ENCODE measurements at regions not wholly inside any gene's neighbourhood (a gene's known extent, or its start where the extent isn't known, plus 50 kb on each side); places are given as distances from the start of the nearest gene placed in this dataset.
"Not testable (repeated sequence)": the region's sequence is repeated elsewhere in the genome, so short reads cannot be mapped to it uniquely, and the experiment has no call there.

- no peak overlapping the region for H3K27ac ChIP-seq
Observed at GRCh38 chr17:52979921-52980320, 821.4 kb upstream of the CA10 start.

GRCh38 chr17:52965856-52966255, 807.3 kb upstream of the CA10 start:
- no peak for TF ChIP-seq POLR2AphosphoS5 (IDR thresholded peaks at IDR 0.05; ENCODE audit: insufficient read depth in 1 of 2, low read depth in 1 of 2)
- TF ChIP-seq POLR2A (IDR thresholded peaks at IDR 0.05) = no peak
- TF ChIP-seq CTCF (IDR thresholded peaks at IDR 0.05) = no peak
- DNase-seq (ENCODE audit: extremely low spot score in 2 of 2) = no peak
- intact Hi-C loops (cut with DNase I) = no loop called here

More at GRCh38 chr17:52979921-52980320, 821.4 kb upstream of the CA10 start:
- intact Hi-C loops (cut with DNase I) = no loop called here
- Histone ChIP-seq H3K36me3 (no peaks in the 10 kb centered on the region), H3K9me3 (no peaks in the 10 kb centered on the region), H3K4me3 (no peak overlapping the region), H3K27me3 (no peaks in the 10 kb centered on the region), H3K4me1 (no peaks in the 10 kb centered on the region)
- DNase-seq (ENCODE audit: extremely low spot score in 2 of 2) = no peak
- TF ChIP-seq POLR2A (IDR thresholded peaks at IDR 0.05) (no peak), POLR2AphosphoS5 (IDR thresholded peaks at IDR 0.05; ENCODE audit: insufficient read depth in 1 of 2, low read depth in 1 of 2) (no peak), CTCF (IDR thresholded peaks at IDR 0.05) (no peak)

DNA sequence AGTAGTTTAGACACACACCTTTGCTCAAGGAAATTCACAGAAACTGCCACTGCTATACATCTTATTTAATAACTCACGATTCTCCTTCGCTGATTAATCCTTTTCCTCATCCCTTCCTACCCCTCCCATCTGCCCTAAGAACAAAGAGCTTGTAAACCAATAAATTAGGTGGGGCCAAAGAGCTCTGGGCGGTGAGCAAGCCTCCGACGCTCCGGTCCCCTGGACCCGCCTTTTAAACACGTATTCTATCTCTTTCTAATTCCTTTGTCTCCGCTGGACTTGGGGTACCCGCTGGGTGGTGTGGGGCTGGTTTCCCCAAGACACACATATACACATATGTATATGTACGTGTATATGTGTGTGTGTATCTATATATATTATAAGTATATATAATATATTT, 803.2 kb upstream of the CA10 start:
- H3K4me1 ChIP-seq; H3K27ac ChIP-seq; H3K4me3 ChIP-seq; DNase-seq (ENCODE audit: extremely low spot score in 2 of 2); H3K27me3 ChIP-seq; intact Hi-C loops (cut with DNase I); H3K9me3 ChIP-seq; H3K36me3 ChIP-seq: not testable (repeated sequence)

More at GRCh38 chr17:52965856-52966255, 807.3 kb upstream of the CA10 start:
- H3K36me3 ChIP-seq = no peaks in the 10 kb centered on the region
- no peaks in the 10 kb centered on the region for H3K27me3 ChIP-seq
- no peaks in the 10 kb centered on the region for H3K4me1 ChIP-seq
- H3K4me3 ChIP-seq = no peak overlapping the region
- no peak overlapping the region for H3K27ac ChIP-seq
- H3K9me3 ChIP-seq = no peaks in the 10 kb centered on the region

- TF ChIP-seq CTCF (IDR thresholded peaks at IDR 0.05) (no peak), POLR2AphosphoS5 (IDR thresholded peaks at IDR 0.05; ENCODE audit: insufficient read depth in 1 of 2, low read depth in 1 of 2) (no peak), POLR2A (IDR thresholded peaks at IDR 0.05) (no peak)
Observed at GRCh38 chr17:52957411-52957810, 798.9 kb upstream of the CA10 start.

DNA sequence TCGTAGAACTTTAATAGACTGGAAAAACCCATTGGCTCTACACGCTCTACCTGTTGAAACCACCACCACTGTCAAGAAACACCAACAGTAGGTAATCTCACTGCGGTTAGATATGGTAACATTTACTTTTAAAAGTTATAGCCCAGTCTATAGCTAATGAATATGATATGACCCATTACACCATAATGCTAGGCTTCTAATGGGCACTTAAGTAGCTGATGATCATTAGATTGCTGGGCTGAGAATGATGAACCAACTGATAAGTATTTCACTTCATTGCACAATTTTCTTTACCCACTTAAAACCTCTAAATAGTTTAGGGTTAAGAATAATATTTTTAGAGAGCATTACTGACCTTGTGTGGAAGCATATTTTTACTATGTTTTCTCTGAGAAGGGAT, 788.9 kb upstream of the CA10 start:
- H3K9me3 ChIP-seq = no peaks in the 10 kb centered on the region
- no peak overlapping the region for H3K27ac ChIP-seq
- no peak for TF ChIP-seq POLR2A (IDR thresholded peaks at IDR 0.05)
- no peak for TF ChIP-seq POLR2AphosphoS5 (IDR thresholded peaks at IDR 0.05; ENCODE audit: insufficient read depth in 1 of 2, low read depth in 1 of 2)
- no peak for TF ChIP-seq CTCF (IDR thresholded peaks at IDR 0.05)
- H3K27me3 ChIP-seq = no peaks in the 10 kb centered on the region
- intact Hi-C loops (cut with DNase I) = no loop called here
- no peaks in the 10 kb centered on the region for H3K4me1 ChIP-seq
- DNase-seq (ENCODE audit: extremely low spot score in 2 of 2) = no peak
- no peaks in the 10 kb centered on the region for H3K36me3 ChIP-seq
- no peak overlapping the region for H3K4me3 ChIP-seq

More at GRCh38 chr17:52957411-52957810, 798.9 kb upstream of the CA10 start:
- DNase-seq (ENCODE audit: extremely low spot score in 2 of 2) = no peak
- H3K27ac ChIP-seq = no peak overlapping the region
- H3K36me3 ChIP-seq = no peaks in the 10 kb centered on the region
- intact Hi-C loops (cut with DNase I) = no loop called here
- no peak overlapping the region for H3K4me3 ChIP-seq
- H3K4me1 ChIP-seq = no peaks in the 10 kb centered on the region
- no peaks in the 10 kb centered on the region for H3K27me3 ChIP-seq
- H3K9me3 ChIP-seq = no peaks in the 10 kb centered on the region

All from vagina (tissue), 2 donors.